GM12874 (cell line): ENCODE measurements at regions not wholly inside any gene's neighbourhood (a gene's known extent, or its start where the extent isn't known, plus 50 kb on each side); places are given as distances from the start of the nearest gene placed in this dataset.

Experiments used
- TF ChIP-seq, protein P1 (sequence below): IDR thresholded peaks from 2 replicates; pipeline ENCODE4 v1.5.1; 2011; ENCODE audit warnings: low read depth, mild to moderate bottlenecking, control low read depth, low read length, moderate library complexity; ENCODE audit not compliant: insufficient read depth

DNA sequence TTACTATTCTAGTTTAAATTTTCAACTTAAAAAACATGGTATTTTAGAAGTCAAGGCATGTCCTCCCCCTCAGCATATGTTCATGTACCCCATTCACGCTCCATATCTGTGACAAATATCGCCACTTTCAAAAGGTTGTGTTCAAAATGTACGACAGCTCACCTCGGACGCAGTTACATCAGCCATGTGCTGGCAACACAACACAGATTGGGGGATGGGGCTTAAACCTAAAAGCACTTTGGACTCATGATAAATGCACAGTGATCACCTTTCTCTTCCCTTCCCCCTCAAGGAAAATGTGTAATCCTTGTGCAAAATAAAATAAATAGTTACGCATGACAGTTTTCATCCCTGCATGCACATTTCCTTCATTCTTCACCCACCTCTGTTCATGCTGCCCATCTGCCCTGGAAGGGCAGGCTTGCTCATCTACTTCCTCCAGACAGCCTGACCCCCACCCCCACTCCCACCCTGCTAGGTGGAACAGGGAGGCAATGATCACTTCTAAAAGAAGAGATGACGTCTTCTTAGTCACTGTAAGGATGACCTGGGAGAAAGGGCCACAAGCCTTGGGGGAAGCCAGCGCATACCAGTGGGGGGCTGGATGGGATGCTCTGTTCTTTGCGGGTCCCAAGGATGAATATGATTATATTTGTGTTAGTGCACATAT lies 271.4 kb upstream of the SEMA6D start:
- TF ChIP-seq, protein P1, sequence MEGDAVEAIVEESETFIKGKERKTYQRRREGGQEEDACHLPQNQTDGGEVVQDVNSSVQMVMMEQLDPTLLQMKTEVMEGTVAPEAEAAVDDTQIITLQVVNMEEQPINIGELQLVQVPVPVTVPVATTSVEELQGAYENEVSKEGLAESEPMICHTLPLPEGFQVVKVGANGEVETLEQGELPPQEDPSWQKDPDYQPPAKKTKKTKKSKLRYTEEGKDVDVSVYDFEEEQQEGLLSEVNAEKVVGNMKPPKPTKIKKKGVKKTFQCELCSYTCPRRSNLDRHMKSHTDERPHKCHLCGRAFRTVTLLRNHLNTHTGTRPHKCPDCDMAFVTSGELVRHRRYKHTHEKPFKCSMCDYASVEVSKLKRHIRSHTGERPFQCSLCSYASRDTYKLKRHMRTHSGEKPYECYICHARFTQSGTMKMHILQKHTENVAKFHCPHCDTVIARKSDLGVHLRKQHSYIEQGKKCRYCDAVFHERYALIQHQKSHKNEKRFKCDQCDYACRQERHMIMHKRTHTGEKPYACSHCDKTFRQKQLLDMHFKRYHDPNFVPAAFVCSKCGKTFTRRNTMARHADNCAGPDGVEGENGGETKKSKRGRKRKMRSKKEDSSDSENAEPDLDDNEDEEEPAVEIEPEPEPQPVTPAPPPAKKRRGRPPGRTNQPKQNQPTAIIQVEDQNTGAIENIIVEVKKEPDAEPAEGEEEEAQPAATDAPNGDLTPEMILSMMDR: no peak

DNA sequence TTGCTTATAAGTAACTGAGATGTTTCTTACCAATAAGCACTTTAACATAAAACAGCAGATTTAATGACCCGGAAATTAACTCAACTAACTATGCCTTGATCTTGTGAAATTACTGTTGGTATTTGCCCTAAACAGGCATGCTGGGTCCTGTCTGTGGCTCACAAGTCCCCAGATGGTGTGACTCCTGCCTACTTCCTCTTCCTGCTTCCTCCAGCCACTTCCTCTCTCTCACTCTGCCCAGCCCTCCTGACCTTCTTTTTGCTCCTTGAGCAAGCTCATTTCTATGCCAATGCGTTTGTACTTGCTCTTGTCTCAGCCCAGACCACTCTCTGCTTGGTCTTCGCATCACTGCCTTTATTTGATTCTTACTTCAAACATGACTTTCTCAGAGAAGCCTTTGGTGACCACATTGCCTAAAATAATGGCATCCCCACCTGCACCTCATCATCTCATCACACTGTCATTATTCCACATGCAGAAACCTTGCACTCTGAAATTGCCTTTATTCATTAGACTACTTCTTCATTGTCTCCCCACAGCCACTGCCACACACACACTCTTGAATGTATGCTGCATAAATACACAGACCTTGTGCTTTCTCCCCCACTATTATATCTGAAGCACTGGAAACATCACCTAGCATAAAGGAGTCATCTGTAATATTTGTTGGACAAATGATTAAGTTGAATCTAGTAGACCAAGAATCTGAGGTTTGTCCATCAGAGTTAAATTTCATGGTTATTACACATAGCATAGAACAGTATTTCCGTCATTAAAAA lies 256.3 kb upstream of the SEMA6D start:
- TF ChIP-seq, protein P1: no peak

DNA sequence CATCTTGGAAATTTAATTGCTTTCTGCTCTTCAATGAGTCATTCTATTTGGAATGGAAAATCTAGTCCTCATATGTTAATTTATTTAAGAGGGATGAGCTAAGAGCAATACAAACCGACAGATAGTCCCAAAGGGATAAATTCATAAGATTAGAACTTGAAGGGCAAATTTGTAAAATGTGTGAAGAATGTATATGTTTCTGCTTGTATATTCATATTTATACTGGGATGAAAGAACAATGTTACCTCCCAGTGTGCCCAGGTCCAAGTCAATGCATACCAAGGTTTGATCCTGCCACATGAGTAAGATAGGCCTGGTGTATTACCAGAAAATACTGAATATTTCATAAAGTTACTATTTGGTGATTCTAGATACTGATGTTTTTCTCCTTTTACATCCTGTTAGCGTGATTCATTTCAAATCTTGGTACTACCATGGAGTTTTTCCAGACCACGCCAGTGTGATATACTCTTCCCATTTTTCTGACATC lies 255.6 kb upstream of the SEMA6D start:
- TF ChIP-seq, protein P1: no peak

DNA sequence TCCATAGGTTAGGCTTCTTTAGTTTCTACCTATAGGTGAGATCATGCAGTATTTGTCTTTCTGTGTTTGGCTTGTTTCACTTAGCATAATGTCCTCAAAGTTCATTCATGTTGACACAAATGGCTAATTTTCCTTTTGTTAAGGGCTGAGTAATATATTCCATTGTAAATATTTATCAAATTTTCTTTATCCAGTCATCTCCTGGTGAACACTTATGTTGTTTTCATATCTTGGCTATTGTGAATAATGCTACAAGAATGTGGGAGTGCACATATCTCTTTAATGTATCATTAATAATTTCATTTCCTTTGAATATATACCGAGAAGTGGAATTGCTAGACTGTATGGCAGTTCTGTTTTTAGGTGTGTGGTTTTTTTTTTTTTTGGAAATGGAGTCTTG lies 250.9 kb upstream of the SEMA6D start:
- TF ChIP-seq, protein P1: no peak

DNA sequence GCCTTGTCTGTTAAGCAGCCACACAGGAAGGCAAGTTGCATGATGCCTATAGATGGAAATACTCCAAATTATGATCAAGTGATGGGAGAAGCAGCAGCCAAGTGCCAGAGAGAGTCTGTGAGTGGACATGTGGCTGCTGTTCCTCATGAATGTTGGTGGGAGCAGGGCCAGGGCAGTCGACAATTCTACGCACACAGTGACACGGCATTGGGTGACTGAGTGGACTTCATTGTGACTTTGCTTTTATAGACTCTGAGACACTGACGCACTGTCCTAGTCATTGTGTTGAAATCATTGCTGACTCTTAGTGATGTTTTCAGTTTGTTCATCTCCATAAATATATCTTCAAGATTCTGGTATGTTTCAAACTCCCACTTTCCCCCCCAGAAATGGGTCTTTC lies 246.3 kb upstream of the SEMA6D start:
- TF ChIP-seq, protein P1: no peak

DNA sequence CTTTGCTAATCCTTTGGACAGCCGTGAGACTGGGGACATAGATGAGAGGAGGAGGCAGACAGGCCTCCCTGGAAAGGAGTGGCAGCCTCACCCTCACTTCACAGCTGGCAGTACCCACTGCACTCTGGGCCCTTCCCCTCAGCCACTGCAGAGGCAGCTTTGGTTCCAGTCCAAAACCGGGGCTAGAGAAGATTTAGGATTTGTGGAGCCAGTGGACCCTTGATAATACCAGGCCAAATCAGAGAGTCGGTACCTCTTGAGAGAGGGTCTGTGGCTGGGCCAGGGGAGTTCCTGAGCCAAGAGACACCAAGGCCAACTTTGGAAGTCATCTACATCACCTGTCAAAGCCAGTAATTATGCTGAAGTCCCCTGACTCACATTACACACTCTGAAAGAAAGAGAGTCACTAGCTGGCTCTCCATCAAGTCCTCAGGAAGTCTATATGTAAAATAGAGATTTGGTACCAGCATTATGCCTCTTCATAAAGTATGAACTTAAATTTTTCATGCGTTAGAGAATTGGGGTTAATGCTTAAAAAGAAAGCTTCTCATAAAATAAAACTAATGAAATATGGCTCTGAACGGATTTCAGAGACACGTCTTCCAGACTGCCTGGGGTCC lies 244.1 kb upstream of the SEMA6D start:
- TF ChIP-seq, protein P1: no peak

DNA sequence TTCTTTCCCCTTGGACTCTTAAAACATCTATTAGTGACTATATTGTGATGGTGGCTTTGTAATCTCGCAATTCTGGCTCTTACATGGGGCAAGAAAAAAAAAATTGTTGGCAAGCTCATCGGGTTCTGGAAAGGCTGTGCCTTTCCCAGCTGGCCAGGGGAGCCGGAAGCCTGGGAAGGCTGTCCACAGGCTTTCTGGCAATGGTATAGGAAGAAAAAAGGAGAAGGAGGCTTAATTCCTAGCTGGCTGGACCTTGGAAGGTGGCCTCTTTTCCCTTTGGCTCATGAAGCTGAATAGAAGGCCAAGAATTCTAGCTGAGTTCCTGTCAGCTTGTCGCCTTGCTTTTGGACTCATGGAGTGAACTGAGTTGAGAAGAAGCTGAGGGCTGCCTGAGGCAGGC lies 243.5 kb upstream of the SEMA6D start:
- TF ChIP-seq, protein P1: no peak
